ENCODE measurements at regions not wholly inside any gene's neighbourhood (a gene's known extent, or its start where the extent isn't known, plus 50 kb on each side); places are given as distances from the start of the nearest gene placed in this dataset.

DNA sequence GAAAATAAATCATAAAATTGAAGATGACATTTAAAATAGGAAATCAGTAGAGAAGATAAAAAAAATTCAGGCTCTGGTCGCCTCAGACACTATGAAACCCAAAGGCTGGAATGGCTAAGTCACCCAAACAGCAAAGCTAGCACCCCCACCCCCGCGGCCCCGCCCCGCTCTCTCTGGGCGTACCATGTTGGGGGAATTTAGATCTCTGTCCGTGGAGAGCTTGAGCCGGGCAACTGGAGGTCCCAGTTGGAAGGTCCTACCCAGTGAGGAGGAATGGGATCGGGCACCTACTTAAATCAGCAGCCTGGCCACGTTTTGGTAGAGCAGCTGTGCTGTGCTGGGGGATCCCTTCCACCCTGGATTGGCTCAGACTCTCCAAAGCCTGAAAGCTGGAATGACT, 150.6 kb upstream of the ANKRD55 start:
- BruUV-seq (replicated peaks), result no TSS peak
- intact Hi-C loops (cut with micrococcal nuclease; ENCODE audit: unreplicated experiment), result no loop called here
- Histone ChIP-seq H3K4me3 (replicated peaks in 1 of 3; ENCODE audit: insufficient read depth in 1 of 3, low read depth in 2 of 3, low read length in 3 of 3) (no peak overlapping the region), H3K4me1 (ENCODE audit: insufficient read depth, low read length) (peaks cover 23% of the 10 kb centered on the region), H3K4me2 (ENCODE audit: low read depth, low read length) (no peak overlapping the region), H3K27ac (ENCODE audit: extremely low read length, insufficient read depth, low read length) (no peak overlapping the region), H2AFZ (ENCODE audit: low read length) (no peak overlapping the region), H3K9me3 (ENCODE audit: low read length) (no peaks in the 10 kb centered on the region), H3K79me2 (ENCODE audit: insufficient read depth, low read length) (no peaks in the 10 kb centered on the region), H3K36me3 (replicated peaks in 1 of 2; ENCODE audit: control insufficient read depth in 1 of 2, insufficient read depth in 2 of 2, low read length in 2 of 2) (no peaks in the 10 kb centered on the region), H3K9ac (ENCODE audit: insufficient read depth, low read depth, low read length) (no peak overlapping the region), H4K20me1 (ENCODE audit: insufficient read depth, low read length) (no peaks in the 10 kb centered on the region), H3K27me3 (ENCODE audit: control insufficient read depth in 1 of 2, insufficient read depth in 2 of 2, low read length in 2 of 2) (no peaks in the 10 kb centered on the region)
- ATAC-seq, result no peak
- CTCF ChIA-PET (ENCODE audit: low intra/inter-chr PET ratio, low total read pairs), result no interaction called here
- WGBS (ENCODE audit: low lambda C conversion rate), result 98% methylated on average over 10 of the region's 10 CpGs
- no peak for TF ChIP-seq ZNF430 (CRISPR knock-in tag; IDR thresholded peaks at IDR 0.05)
- TF ChIP-seq KLF6 (CRISPR knock-in tag; IDR thresholded peaks at IDR 0.05), result no peak
- no peak for TF ChIP-seq ZNF747 (CRISPR knock-in tag; IDR thresholded peaks at IDR 0.05; ENCODE audit: borderline replicate concordance)
- TF ChIP-seq ZNF710 (CRISPR knock-in tag; IDR thresholded peaks at IDR 0.05; ENCODE audit: borderline replicate concordance), result no peak
- no peak for TF ChIP-seq ZNF282 (IDR thresholded peaks at IDR 0.05; ENCODE audit: partially characterized antibody)
- TF ChIP-seq ZNF724P (CRISPR knock-in tag; IDR thresholded peaks at IDR 0.05; ENCODE audit: borderline replicate concordance), result no peak
- TF ChIP-seq ASH2L (IDR thresholded peaks at IDR 0.05; ENCODE audit: insufficient read length, low read depth, low read length), result no peak
- TF ChIP-seq EED (CRISPR knock-in tag; IDR thresholded peaks at IDR 0.05), result no peak
- no peak for TF ChIP-seq ZSCAN12 (CRISPR knock-in tag; IDR thresholded peaks at IDR 0.05)
- TF ChIP-seq ERF (CRISPR knock-in tag; IDR thresholded peaks at IDR 0.05), result no peak
- TF ChIP-seq, protein P1, sequence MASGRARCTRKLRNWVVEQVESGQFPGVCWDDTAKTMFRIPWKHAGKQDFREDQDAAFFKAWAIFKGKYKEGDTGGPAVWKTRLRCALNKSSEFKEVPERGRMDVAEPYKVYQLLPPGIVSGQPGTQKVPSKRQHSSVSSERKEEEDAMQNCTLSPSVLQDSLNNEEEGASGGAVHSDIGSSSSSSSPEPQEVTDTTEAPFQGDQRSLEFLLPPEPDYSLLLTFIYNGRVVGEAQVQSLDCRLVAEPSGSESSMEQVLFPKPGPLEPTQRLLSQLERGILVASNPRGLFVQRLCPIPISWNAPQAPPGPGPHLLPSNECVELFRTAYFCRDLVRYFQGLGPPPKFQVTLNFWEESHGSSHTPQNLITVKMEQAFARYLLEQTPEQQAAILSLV (CRISPR knock-in tag; IDR thresholded peaks at IDR 0.05; ENCODE audit: borderline replicate concordance), result no peak
- no peak for TF ChIP-seq AHR (CRISPR knock-in tag; IDR thresholded peaks at IDR 0.05)
- POLR2A ChIA-PET, result no interaction called here
- no peak for FAIRE-seq
- DNase-seq (ENCODE audit: low spot score), result no peak
- in situ Hi-C loops (cut with HindIII; ENCODE audit: extremely low pct_ligation_motif_present, low pct_unique_long_range_greater_than_20kb), result no loop called here

All from HepG2 (cell line).